Neutrophil (primary cell): ENCODE measurements at regions not wholly inside any gene's neighbourhood (a gene's known extent, or its start where the extent isn't known, plus 50 kb on each side); places are given as distances from the start of the nearest gene placed in this dataset.

Experiments
- H3K27ac ChIP-seq: fragments of 200-600 bp; sonication (generic); 2 replicates; pipeline ENCODE4 v1.5.1; 2016; ENCODE audit warnings: mild to moderate bottlenecking, moderate library complexity
- H3K27me3 ChIP-seq: fragments of 200-600 bp; sonication (generic); 2 replicates; pipeline ENCODE4 v1.6.0; 2016; ENCODE audit warnings: mild to moderate bottlenecking
- H3K36me3 ChIP-seq: fragments of 200-600 bp; sonication (generic); 2 replicates; pipeline ENCODE4 v1.5.1; 2017
- H3K4me1 ChIP-seq, 2 experiments: fragments of 200-600 bp in 1 of 2; sonication (generic) in 1 of 2; 1 replicate in 1 of 2; 2 replicates in 1 of 2; pipeline versions ENCODE4 v1.5.1 to v1.6.1; 2013 to 2016; ENCODE audit warnings: low read depth in 1 of 2, low read length in 1 of 2, mild to moderate bottlenecking in 1 of 2, moderate library complexity in 1 of 2; ENCODE audit not compliant: control insufficient read depth in 1 of 2, insufficient read depth in 1 of 2
- H3K4me3 ChIP-seq, 2 experiments: fragments of 200-600 bp in 1 of 2; sonication (generic) in 1 of 2; 1 replicate in 1 of 2; 2 replicates in 1 of 2; pipeline ENCODE4 v1.5.1; 2013 to 2016; ENCODE audit warnings: low read depth in 1 of 2, low read length in 1 of 2, mild to moderate bottlenecking in 1 of 2, moderate library complexity in 1 of 2
- H3K9me3 ChIP-seq: fragments of 200-600 bp; sonication (generic); 2 replicates; pipeline ENCODE4 v1.5.1; 2016
- CTCF ChIP-seq: fragments of 200-600 bp; sonication (generic); IDR thresholded peaks from 2 replicates; pipeline ENCODE4 v1.5.1; 2016; ENCODE audit warnings: antibody characterized with exemption

DNA sequence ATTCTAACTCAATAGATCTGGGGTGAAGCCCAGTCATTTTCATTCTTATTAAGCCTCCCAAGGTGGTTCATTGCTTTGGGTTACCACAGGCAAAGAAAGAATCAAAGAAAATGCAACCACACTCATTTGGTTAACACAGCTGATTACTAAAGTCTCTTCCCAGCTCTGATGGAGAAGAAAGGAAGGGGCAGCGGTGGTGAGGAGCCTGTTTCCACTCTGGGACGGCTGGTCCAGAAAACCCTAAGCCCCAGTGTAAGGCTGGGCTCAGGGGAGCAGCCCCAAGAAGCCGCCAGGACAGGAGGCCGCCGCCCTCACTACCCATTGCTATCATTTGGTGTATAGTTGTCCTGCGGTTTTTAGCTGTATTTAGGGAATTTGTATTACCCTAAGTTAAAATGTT is 226.9 kb downstream of the CD83 start:
- H3K36me3 ChIP-seq = no peaks in the 10 kb centered on the region
- TF ChIP-seq CTCF = no peak
- H3K4me1 ChIP-seq = no peaks in the 10 kb centered on the region

DNA sequence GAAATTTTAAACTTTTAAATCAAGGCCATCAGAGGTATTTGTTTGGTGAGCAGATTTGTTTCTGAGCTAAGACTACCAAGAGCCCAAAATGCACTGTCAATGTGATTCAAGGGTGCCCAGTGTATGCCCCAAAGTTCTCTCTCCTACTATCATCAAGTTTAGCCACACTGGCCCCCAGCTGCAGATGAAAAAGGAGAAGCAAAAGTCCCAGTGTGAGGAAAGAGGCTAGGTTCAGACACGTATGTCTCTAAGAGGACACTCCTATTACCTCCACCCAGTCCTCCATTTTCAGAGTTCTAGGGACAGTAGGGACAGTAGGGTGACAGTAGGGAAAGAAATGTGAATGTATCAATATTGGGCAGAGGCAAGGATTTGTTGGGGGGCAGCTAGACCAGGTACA is 230.8 kb downstream of the CD83 start:
- TF ChIP-seq CTCF = no peak
- H3K36me3 ChIP-seq = no peaks in the 10 kb centered on the region
- no peaks in the 10 kb centered on the region for H3K9me3 ChIP-seq
- H3K4me3 ChIP-seq = no peak overlapping the region
- H3K4me1 ChIP-seq = no peaks in the 10 kb centered on the region
- no peaks in the 10 kb centered on the region for H3K27me3 ChIP-seq
- no peak overlapping the region for H3K27ac ChIP-seq

More for the DNA sequence above, 226.9 kb downstream of the CD83 start:
- Histone ChIP-seq H3K4me3 (no peak overlapping the region), H3K27me3 (no peaks in the 10 kb centered on the region), H3K9me3 (no peaks in the 10 kb centered on the region), H3K27ac (no peak overlapping the region)

DNA sequence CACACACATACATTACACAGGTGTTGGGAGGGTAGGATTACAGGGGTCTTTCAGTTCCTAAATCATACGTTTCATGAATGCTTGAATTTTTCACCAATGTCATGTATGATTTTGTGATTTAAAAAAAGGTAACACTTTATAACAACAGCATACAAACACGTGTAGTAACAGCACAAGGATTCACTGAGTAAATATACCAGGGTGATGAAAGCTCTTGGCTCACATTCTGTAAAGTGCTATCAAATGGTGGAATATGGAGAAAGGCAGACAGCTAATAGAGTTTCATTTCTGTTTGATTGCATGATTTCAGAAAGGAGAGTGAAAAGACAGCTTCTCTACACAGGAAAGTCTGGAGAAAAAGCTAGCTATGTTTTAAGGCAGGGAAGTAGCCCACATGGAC is 231.9 kb downstream of the CD83 start:
- Histone ChIP-seq H3K9me3 (no peaks in the 10 kb centered on the region), H3K27ac (no peak overlapping the region), H3K4me3 (no peak overlapping the region), H3K27me3 (no peaks in the 10 kb centered on the region), H3K36me3 (no peaks in the 10 kb centered on the region), H3K4me1 (no peaks in the 10 kb centered on the region)
- TF ChIP-seq CTCF = no peak

DNA sequence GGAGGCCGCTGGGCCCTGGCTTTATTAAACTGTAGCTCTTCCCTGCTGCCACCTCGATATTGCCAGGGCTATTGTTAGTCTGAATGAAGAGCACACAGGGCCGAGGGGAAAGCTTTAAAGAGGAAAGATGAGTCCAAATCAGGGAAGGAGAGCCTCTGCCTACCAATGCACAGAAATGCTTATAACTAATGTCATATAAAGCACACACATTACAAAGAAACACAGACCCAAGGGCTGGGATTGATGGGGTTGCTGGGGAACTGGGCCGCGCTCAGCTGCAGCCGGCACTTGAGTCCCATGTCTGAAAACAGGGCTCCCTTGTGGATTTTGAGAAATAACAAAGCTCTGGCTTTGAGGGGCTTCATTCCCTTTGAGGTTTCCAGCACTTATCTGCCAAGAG is 232.6 kb downstream of the CD83 start:
- no peaks in the 10 kb centered on the region for H3K4me1 ChIP-seq

GRCh38 chr6:14353281-14353680 is 235.7 kb downstream of the CD83 start:
- Histone ChIP-seq H3K4me1 (no peaks in the 10 kb centered on the region), H3K4me3 (no peak overlapping the region), H3K36me3 (no peaks in the 10 kb centered on the region), H3K27ac (no peak overlapping the region), H3K27me3 (no peaks in the 10 kb centered on the region), H3K9me3 (no peaks in the 10 kb centered on the region)
- no peak for TF ChIP-seq CTCF

More for the DNA sequence above, 232.6 kb downstream of the CD83 start:
- Histone ChIP-seq H3K27ac (no peak overlapping the region), H3K9me3 (no peaks in the 10 kb centered on the region), H3K27me3 (no peaks in the 10 kb centered on the region), H3K4me3 (no peak overlapping the region), H3K36me3 (no peaks in the 10 kb centered on the region)
- TF ChIP-seq CTCF = no peak

DNA sequence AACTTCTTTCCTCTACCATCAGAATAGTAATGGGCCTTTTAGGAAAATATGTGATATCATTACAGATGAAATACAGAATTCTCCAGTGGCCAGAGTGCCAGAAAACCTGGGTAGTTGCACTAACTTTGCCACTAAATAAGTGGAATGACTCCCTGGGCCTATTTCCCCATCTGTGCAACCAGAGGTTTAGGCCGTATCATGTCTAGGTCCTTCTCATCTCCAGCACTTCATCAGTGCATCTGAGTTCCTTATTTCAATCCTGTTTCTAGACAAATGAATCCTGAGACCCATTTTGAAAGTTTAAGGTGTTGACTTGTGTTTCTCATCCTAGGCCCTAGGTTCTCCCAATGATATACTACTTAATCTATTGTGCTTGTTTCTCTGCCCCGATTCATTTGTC is 236.2 kb downstream of the CD83 start:
- Histone ChIP-seq H3K27me3 (no peaks in the 10 kb centered on the region), H3K27ac (no peak overlapping the region), H3K9me3 (no peaks in the 10 kb centered on the region), H3K36me3 (no peaks in the 10 kb centered on the region), H3K4me3 (no peak overlapping the region), H3K4me1 (no peaks in the 10 kb centered on the region)
- TF ChIP-seq CTCF = no peak
